GM12874 (cell line): ENCODE measurements at regions not wholly inside any gene's neighbourhood (a gene's known extent, or its start where the extent isn't known, plus 50 kb on each side); places are given as distances from the start of the nearest gene placed in this dataset.

Experiments
- CTCF ChIP-seq: IDR thresholded peaks from 2 replicates; pipeline ENCODE4 v1.5.1; 2011; ENCODE audit warnings: low read depth, mild to moderate bottlenecking, control low read depth, low read length, moderate library complexity; ENCODE audit not compliant: insufficient read depth

- TF ChIP-seq CTCF = no peak
These were observed 567.2 kb upstream of the MEF2C start for GRCh38 chr5:89450149-89450538.

GRCh38 chr5:89449392-89450148, 566.6 kb upstream of the MEF2C start:
- TF ChIP-seq CTCF = no peak

- TF ChIP-seq CTCF = no peak
These were observed 564.0 kb upstream of the MEF2C start for GRCh38 chr5:89447027-89447426.

- no peak for TF ChIP-seq CTCF
These were observed 562.2 kb upstream of the MEF2C start for GRCh38 chr5:89445106-89445745.

GRCh38 chr5:89444088-89444487, 561.1 kb upstream of the MEF2C start:
- TF ChIP-seq CTCF = no peak

GRCh38 chr5:89443508-89443907, 560.5 kb upstream of the MEF2C start:
- TF ChIP-seq CTCF = no peak

GRCh38 chr5:89441965-89442364, 559.0 kb upstream of the MEF2C start:
- TF ChIP-seq CTCF = no peak
